Activated CD4-positive, alpha-beta T cell treated with anti-CD3 and anti-CD28 coated beads for 36 hours (primary cell): ENCODE measurements at regions not wholly inside any gene's neighbourhood (a gene's known extent, or its start where the extent isn't known, plus 50 kb on each side); places are given as distances from the start of the nearest gene placed in this dataset.

ENCODE experiments used
- ATAC-seq: fragments of 200-7000 bp; cut with Tn5 transposase; one replicate; pipeline ENCODE4 v1.10.0; 2021; ENCODE audit warnings: mild to moderate bottlenecking, moderate library complexity
- CTCF ChIA-PET: fragments of 350-600 bp; sonication (Branson Sonifier 250); formaldehyde crosslinking; loops from one replicate; lab custom pipeline; 2021; ENCODE audit warnings: antibody characterized with exemption; lab: Charles Lee
- POLR2A ChIA-PET: fragments of 350-600 bp; sonication (Branson Sonifier 250); formaldehyde crosslinking; loops from one replicate; lab custom pipeline; 2021; ENCODE audit warnings: antibody characterized with exemption, inconsistent platforms; lab: Charles Lee
- DNase-seq: peaks from one replicate; pipeline ENCODE4 v3.0.0-alpha.2; 2020
- H3K27ac Mint-ChIP-seq: one replicate; pipeline ENCODE4 v1.8.0; 2021; ENCODE audit warnings: mixed read lengths
- H3K27me3 Mint-ChIP-seq: one replicate; pipeline ENCODE4 v1.8.0; 2021; ENCODE audit warnings: mixed read lengths
- H3K36me3 Mint-ChIP-seq: one replicate; pipeline ENCODE4 v1.8.0; 2021; ENCODE audit warnings: low read depth, mixed read lengths
- H3K4me1 Mint-ChIP-seq: one replicate; pipeline ENCODE4 v1.8.0; 2021; ENCODE audit warnings: mixed read lengths
- H3K4me3 Mint-ChIP-seq: one replicate; pipeline ENCODE4 v1.8.0; 2021; ENCODE audit warnings: mild to moderate bottlenecking, moderate library complexity, mixed read lengths
- H3K9me3 Mint-ChIP-seq: one replicate; pipeline ENCODE4 v1.8.0; 2021; ENCODE audit warnings: low read depth, mixed read lengths
- intact Hi-C, 2 experiments: fragments of 100-400 bp; cut with DNase I in 1 of 2; cut with micrococcal nuclease in 1 of 2; formaldehyde crosslinking; loops; one replicate each; pipeline versions ENCODE4 v1.14.2 to v1.15.1; 2022 to 2024; cut with DNase I, micrococcal nuclease

GRCh38 chr10:69684020-69684980, 54.3 kb downstream of the FAM241B start:
- ChIA-PET POLR2A (no interaction called here), CTCF (interaction anchor here (1.1 to 1.7 kb wide), 2 partner anchors 11 to 31 kb away, joined by 3 to 5 read pairs; no protein-coding TSS in a partner anchor)
- H3K27ac Mint-ChIP-seq, result no peak overlapping the region
- DNase-seq (no peak), ATAC-seq (no peak)
- H3K36me3 Mint-ChIP-seq, result no peaks in the 10 kb centered on the region
- peaks cover 19% of the 10 kb centered on the region for H3K27me3 Mint-ChIP-seq
- no peak overlapping the region for H3K4me3 Mint-ChIP-seq
- H3K4me1 Mint-ChIP-seq, result no peaks in the 10 kb centered on the region
- intact Hi-C loops, result no loop called here
- no peaks in the 10 kb centered on the region for H3K9me3 Mint-ChIP-seq

- peaks cover 15% of the 10 kb centered on the region for H3K27me3 Mint-ChIP-seq
- ChIA-PET POLR2A (no interaction called here), CTCF (interaction anchor here (0.8 to 1.7 kb wide), 3 partner anchors 11 to 30 kb away, joined by 3 to 5 read pairs (median 3); no protein-coding TSS in a partner anchor)
- no peak overlapping the region for H3K27ac Mint-ChIP-seq
- H3K4me1 Mint-ChIP-seq, result no peaks in the 10 kb centered on the region
- intact Hi-C loops, result no loop called here
- H3K4me3 Mint-ChIP-seq, result no peak overlapping the region
- ATAC-seq, result no peak
- H3K9me3 Mint-ChIP-seq, result no peaks in the 10 kb centered on the region
- no peak for DNase-seq
- no peaks in the 10 kb centered on the region for H3K36me3 Mint-ChIP-seq
Observed at GRCh38 chr10:69684981-69685353, 54.9 kb downstream of the FAM241B start.

- ChIA-PET CTCF (interaction anchor here (0.8 to 1.7 kb wide), 4 partner anchors 10 to 30 kb away, joined by 3 to 5 read pairs (median 4); no protein-coding TSS in a partner anchor), POLR2A (no interaction called here)
- Mint-ChIP-seq H3K27me3 (peaks cover 13% of the 10 kb centered on the region), H3K36me3 (no peaks in the 10 kb centered on the region), H3K4me1 (no peaks in the 10 kb centered on the region), H3K9me3 (no peaks in the 10 kb centered on the region), H3K27ac (no peak overlapping the region), H3K4me3 (no peak overlapping the region)
- no peak for DNase-seq
- no peak for ATAC-seq
- intact Hi-C loops, result no loop called here
Observed at GRCh38 chr10:69685426-69685801, 55.4 kb downstream of the FAM241B start.

DNA sequence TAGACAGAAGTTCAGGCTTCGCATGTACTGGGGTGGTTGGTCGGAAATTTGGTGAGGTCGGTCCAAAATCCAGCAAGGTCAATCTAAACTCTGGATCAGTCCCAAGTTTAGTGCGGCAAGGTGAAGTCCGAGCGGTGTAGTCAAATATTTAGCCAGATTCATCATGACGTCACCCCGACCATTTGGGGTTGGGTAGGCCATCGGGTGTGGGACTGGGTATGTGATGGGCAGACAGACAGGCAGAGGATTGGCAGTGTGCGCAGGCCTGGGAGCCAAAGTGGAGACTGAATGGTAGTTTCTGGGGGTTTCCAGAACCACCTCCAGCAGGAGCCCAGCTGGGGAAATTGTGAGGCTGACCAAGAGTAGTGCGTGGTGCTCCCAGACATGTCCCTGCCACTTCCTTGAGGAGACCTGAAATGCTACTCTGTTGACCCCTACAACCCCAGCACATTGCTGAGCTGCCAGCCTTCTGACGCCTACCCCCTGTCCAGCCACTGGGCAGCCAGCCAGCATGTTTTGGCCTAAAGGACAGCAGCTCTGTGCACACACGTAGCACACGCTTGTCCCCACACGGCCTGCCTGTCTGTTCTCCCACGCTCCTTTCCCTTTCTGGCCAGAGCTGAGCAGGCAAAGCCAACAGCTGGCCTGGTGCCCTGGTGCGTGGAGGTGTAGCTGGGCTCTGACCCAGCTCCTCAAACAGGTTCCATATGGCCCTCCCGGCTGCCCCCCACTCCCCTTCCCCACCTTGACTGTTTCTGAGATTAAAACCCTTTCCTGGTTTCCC, 55.9 kb downstream of the FAM241B start:
- Mint-ChIP-seq H3K9me3 (no peaks in the 10 kb centered on the region), H3K27ac (no peak overlapping the region), H3K4me1 (no peaks in the 10 kb centered on the region), H3K27me3 (peaks cover 13% of the 10 kb centered on the region), H3K4me3 (no peak overlapping the region), H3K36me3 (no peaks in the 10 kb centered on the region)
- intact Hi-C loops, result no loop called here
- DNase-seq (no peak), ATAC-seq (no peak)
- POLR2A ChIA-PET, result no interaction called here
- CTCF ChIA-PET, result interaction anchor here (0.8 to 1.7 kb wide), 4 partner anchors 10 to 30 kb away, joined by 3 to 5 read pairs (median 4); no protein-coding TSS in a partner anchor

DNA sequence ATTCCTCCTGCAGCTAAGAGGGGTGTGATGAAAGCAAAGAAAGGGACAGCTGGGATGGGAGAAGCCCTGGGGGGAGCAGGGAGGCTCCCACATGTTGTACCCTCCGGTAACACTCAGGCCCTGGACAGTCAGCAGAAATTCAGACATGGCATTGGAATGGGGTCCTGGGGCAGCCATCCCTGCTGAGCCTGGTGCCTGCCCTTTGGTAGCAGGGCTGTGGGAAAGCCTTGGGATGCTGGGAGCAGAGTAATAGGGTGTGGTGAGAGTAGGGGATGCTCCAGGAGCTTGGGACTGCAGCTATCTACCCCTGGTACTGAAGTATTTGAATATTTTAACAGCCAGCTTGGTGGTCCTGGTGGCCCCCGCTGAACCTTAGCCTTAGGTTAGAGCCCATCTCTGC, 56.8 kb downstream of the FAM241B start:
- ChIA-PET CTCF (interaction anchor here (0.9 to 1.2 kb wide), 2 partner anchors 9 to 29 kb away, joined by 3 to 4 read pairs; no protein-coding TSS in a partner anchor), POLR2A (no interaction called here)
- H3K36me3 Mint-ChIP-seq, result no peaks in the 10 kb centered on the region

GRCh38 chr10:69687426-69687825, 57.4 kb downstream of the FAM241B start:
- ChIA-PET CTCF (no interaction called here), POLR2A (no interaction called here)
- H3K9me3 Mint-ChIP-seq, result no peaks in the 10 kb centered on the region
- DNase-seq (no peak), ATAC-seq (no peak)
- intact Hi-C loops, result no loop called here
- H3K4me1 Mint-ChIP-seq, result no peaks in the 10 kb centered on the region
- no peak overlapping the region for H3K27ac Mint-ChIP-seq
- H3K36me3 Mint-ChIP-seq, result no peaks in the 10 kb centered on the region
- H3K27me3 Mint-ChIP-seq, result peaks cover 10% of the 10 kb centered on the region
- no peak overlapping the region for H3K4me3 Mint-ChIP-seq

More for the DNA sequence above, 56.8 kb downstream of the FAM241B start:
- intact Hi-C loops, result no loop called here
- Mint-ChIP-seq H3K27ac (no peak overlapping the region), H3K27me3 (peaks cover 12% of the 10 kb centered on the region), H3K4me3 (no peak overlapping the region), H3K4me1 (no peaks in the 10 kb centered on the region), H3K9me3 (no peaks in the 10 kb centered on the region)
- DNase-seq (no peak), ATAC-seq (no peak)

- Mint-ChIP-seq H3K9me3 (no peaks in the 10 kb centered on the region), H3K36me3 (no peaks in the 10 kb centered on the region), H3K27me3 (peaks cover 12% of the 10 kb centered on the region), H3K27ac (no peak overlapping the region), H3K4me1 (no peaks in the 10 kb centered on the region), H3K4me3 (no peak overlapping the region)
- POLR2A ChIA-PET, result no interaction called here
- intact Hi-C loops, result no loop called here
- ATAC-seq (no peak), DNase-seq (no peak)
- CTCF ChIA-PET, result no interaction called here
Observed at GRCh38 chr10:69692267-69692666, 62.2 kb downstream of the FAM241B start.

- Mint-ChIP-seq H3K4me1 (no peaks in the 10 kb centered on the region), H3K36me3 (no peaks in the 10 kb centered on the region), H3K27ac (no peak overlapping the region), H3K27me3 (peaks cover 11% of the 10 kb centered on the region), H3K4me3 (no peak overlapping the region), H3K9me3 (no peaks in the 10 kb centered on the region)
- ChIA-PET POLR2A (no interaction called here), CTCF (no interaction called here)
- ATAC-seq (no peak), DNase-seq (no peak)
- intact Hi-C loops, result no loop called here
Observed at GRCh38 chr10:69692891-69693290, 62.8 kb downstream of the FAM241B start.

DNA sequence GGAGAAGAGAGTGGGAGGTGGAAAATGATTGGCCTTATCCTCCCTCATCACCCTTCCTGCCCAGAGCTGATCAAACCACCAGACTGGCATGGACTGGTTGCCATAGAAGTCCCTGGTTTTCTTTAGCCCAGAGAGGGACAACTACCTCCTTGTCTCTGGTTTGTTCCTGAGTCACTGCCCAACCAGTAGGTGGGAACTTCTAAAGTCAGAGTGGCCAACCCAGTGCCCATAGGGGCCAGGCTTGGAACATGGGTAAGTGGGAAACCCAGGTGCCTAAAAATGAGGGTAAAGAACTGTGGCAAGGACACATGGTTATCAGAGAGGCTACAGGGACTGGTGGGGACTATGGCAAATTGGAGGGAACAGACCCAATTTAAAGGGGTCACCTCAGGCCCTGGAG, 63.8 kb downstream of the FAM241B start:
- ChIA-PET POLR2A (interaction anchor here (0.6 kb wide), 1 partner anchor 32 kb away, joined by 3 read pairs; no protein-coding TSS in a partner anchor), CTCF (no interaction called here)
- Mint-ChIP-seq H3K4me3 (no peak overlapping the region), H3K9me3 (no peaks in the 10 kb centered on the region), H3K27me3 (peaks cover 15% of the 10 kb centered on the region), H3K36me3 (no peaks in the 10 kb centered on the region), H3K4me1 (no peaks in the 10 kb centered on the region), H3K27ac (no peak overlapping the region)
- intact Hi-C loops, result no loop called here
- DNase-seq, result no peak
- ATAC-seq, result no peak

GRCh38 chr10:69696073-69696731, 66.2 kb downstream of the FAM241B start:
- no peaks in the 10 kb centered on the region for H3K4me1 Mint-ChIP-seq
- ChIA-PET CTCF (interaction anchor here (0.5 to 1.5 kb wide), 2 partner anchors 10 to 597 kb away, joined by 3 to 4 read pairs; no protein-coding TSS in a partner anchor), POLR2A (no interaction called here)
- no peak overlapping the region for H3K27ac Mint-ChIP-seq
- peak; percentile 33 for DNase-seq
- no peak overlapping the region for H3K4me3 Mint-ChIP-seq
- intact Hi-C loops, result no loop called here
- H3K36me3 Mint-ChIP-seq, result no peaks in the 10 kb centered on the region
- ATAC-seq, result peak; percentile 55
- no peaks in the 10 kb centered on the region for H3K9me3 Mint-ChIP-seq
- peaks cover 19% of the 10 kb centered on the region for H3K27me3 Mint-ChIP-seq

DNA sequence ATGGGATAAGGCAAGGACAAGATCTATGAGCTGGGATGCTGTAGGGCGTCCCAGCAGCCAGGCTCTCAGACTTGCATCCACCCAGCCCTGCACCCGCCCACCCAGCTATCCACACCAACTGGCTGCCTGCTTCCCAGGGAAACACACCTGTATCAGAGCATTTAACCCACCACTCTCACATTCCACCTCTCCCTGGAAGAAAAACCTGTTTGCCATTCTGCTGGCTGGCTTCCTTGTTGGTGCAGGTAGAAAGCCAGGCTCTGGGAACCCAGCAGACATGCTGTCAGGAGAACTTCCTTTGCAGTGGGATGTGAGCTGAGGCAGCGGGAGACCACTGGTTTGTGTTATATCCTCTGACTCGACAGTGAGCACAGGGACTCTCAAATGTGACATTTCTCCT, 67.0 kb downstream of the FAM241B start:
- ATAC-seq (no peak), DNase-seq (no peak)
- no peak overlapping the region for H3K4me3 Mint-ChIP-seq
- ChIA-PET POLR2A (no interaction called here), CTCF (interaction anchor here (1.4 to 1.5 kb wide), 2 partner anchors 11 to 18 kb away, joined by 4 to 7 read pairs; no protein-coding TSS in a partner anchor)
- intact Hi-C loops, result no loop called here
- H3K36me3 Mint-ChIP-seq, result no peaks in the 10 kb centered on the region
- no peaks in the 10 kb centered on the region for H3K9me3 Mint-ChIP-seq
- no peaks in the 10 kb centered on the region for H3K4me1 Mint-ChIP-seq
- no peak overlapping the region for H3K27ac Mint-ChIP-seq
- peaks cover 23% of the 10 kb centered on the region for H3K27me3 Mint-ChIP-seq
